ENCODE measurements at regions not wholly inside any gene's neighbourhood (a gene's known extent, or its start where the extent isn't known, plus 50 kb on each side); places are given as distances from the start of the nearest gene placed in this dataset.

DNA sequence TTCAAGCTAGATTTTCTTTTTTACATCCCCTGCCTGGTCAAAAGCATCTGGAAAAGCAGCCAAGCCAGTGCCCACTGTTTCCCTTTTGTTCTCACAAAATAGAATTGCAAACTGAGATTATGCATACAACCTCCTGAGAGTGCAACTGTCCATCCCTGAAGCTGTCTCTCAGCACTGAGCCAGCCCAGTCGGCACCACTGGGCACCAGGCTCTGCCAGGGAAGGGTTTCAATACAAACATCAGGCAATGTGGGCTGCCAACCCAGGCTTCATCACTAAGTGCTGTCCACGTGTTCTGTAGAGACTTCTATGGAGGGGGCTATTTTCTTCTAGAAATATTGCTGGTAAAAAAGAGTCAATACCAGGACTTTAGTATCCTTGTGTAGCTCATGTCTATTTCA is 356.3 kb upstream of the TBL1XR1 start:
- intact Hi-C loops (cut with DNase I): no loop called here
- TF ChIP-seq EP300 (IDR thresholded peaks at IDR 0.05): no peak
- TF ChIP-seq POLR2A (IDR thresholded peaks at IDR 0.05): no peak
- TF ChIP-seq POLR2AphosphoS5 (IDR thresholded peaks at IDR 0.05): no peak
- no peak for TF ChIP-seq CTCF (IDR thresholded peaks at IDR 0.05)
- Histone ChIP-seq H3K27me3 (no peaks in the 10 kb centered on the region), H3K9me3 (no peaks in the 10 kb centered on the region), H3K36me3 (no peaks in the 10 kb centered on the region), H3K4me3 (no peak overlapping the region), H3K27ac (peak overlapping the region in 1 of 4 donors; percentile 42), H3K4me1 (peaks cover 0 to 17% (median 8%) of the 10 kb centered on the region in 4 donors)
- no peak for DNase-seq
- WGBS, 2 donors: 88 to 90% methylated on average over 2 of the region's 2 CpGs

GRCh38 chr3:177554895-177555759 is 357.8 kb upstream of the TBL1XR1 start:
- Histone ChIP-seq H3K27me3 (no peaks in the 10 kb centered on the region), H3K27ac (no peak overlapping the region), H3K4me1 (peaks cover 0 to 17% (median 8%) of the 10 kb centered on the region in 4 donors), H3K36me3 (no peaks in the 10 kb centered on the region), H3K4me3 (no peak overlapping the region), H3K9me3 (no peaks in the 10 kb centered on the region)
- DNase-seq: no peak
- WGBS, 2 donors: 45 to 75% methylated on average over 2 of the region's 2 CpGs
- no peak for TF ChIP-seq POLR2A (IDR thresholded peaks at IDR 0.05)
- TF ChIP-seq EP300 (IDR thresholded peaks at IDR 0.05): no peak
- TF ChIP-seq POLR2AphosphoS5 (IDR thresholded peaks at IDR 0.05): no peak
- no peak for TF ChIP-seq CTCF (IDR thresholded peaks at IDR 0.05)
- intact Hi-C loops (cut with DNase I): no loop called here

DNA sequence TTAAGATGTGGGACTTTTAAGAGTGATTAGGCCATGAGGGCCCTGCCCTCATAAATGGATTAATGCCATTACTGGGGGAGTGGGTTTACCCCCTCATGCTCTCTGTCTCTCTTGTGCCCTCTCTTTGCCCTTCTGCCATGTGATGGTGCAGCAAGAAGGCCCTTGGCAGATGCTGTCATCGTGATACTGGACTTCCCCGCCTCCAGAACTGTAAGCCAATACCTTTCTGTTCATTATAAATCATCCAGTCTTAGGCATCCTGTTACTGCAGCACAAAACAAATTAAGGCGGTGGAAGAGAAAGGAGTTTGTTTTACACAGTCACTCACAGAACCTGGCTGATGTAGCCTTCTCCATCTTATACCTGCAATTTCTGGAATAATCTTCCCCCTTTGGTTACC is 360.3 kb upstream of the TBL1XR1 start:
- DNase-seq: no peak
- H3K36me3 ChIP-seq: no peaks in the 10 kb centered on the region
- H3K27me3 ChIP-seq: no peaks in the 10 kb centered on the region
- WGBS, 2 donors: 96 to 97% methylated on average over 3 of the region's 3 CpGs
- no peak overlapping the region for H3K27ac ChIP-seq
- TF ChIP-seq EP300 (IDR thresholded peaks at IDR 0.05): no peak
- no peak for TF ChIP-seq CTCF (IDR thresholded peaks at IDR 0.05)
- TF ChIP-seq POLR2A (IDR thresholded peaks at IDR 0.05): no peak
- TF ChIP-seq POLR2AphosphoS5 (IDR thresholded peaks at IDR 0.05): no peak
- no peaks in the 10 kb centered on the region for H3K9me3 ChIP-seq
- intact Hi-C loops (cut with DNase I): no loop called here
- H3K4me3 ChIP-seq: no peak overlapping the region
- H3K4me1 ChIP-seq: peaks cover 0 to 17% (median 8%) of the 10 kb centered on the region in 4 donors

DNA sequence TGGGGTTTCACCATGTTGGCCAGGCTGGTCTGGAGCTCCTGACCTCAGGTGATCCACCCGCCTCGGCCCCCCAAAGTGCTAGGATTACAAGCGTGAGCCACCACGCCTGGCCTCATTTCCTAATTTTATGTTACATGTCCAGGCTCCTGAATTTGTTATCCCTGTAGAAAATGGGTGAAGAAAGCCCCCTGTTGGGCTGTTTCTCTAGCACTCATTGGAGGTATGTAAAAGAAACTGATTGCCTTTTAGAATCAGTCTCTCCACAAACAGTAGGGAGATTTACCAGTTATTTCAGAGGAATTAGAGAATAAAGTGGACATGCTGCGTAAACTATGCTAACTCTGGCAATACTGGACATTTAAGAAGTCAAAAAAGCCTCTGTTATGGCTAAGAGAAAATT is 364.1 kb upstream of the TBL1XR1 start:
- no peaks in the 10 kb centered on the region for H3K27me3 ChIP-seq
- H3K4me3 ChIP-seq: no peak overlapping the region
- no peaks in the 10 kb centered on the region for H3K9me3 ChIP-seq
- TF ChIP-seq CTCF (IDR thresholded peaks at IDR 0.05): no peak
- no peak for TF ChIP-seq EP300 (IDR thresholded peaks at IDR 0.05)
- TF ChIP-seq POLR2AphosphoS5 (IDR thresholded peaks at IDR 0.05): no peak
- no peak for TF ChIP-seq POLR2A (IDR thresholded peaks at IDR 0.05)
- no peak for DNase-seq
- peaks cover 0 to 11% (median 7%) of the 10 kb centered on the region in 4 donors for H3K4me1 ChIP-seq
- H3K27ac ChIP-seq: no peak overlapping the region
- 93 to 97% methylated on average over 5 of the region's 5 CpGs for WGBS, 2 donors
- intact Hi-C loops (cut with DNase I): no loop called here
- no peaks in the 10 kb centered on the region for H3K36me3 ChIP-seq
